ENCODE measurements at regions not wholly inside any gene's neighbourhood (a gene's known extent, or its start where the extent isn't known, plus 50 kb on each side); places are given as distances from the start of the nearest gene placed in this dataset.

DNA sequence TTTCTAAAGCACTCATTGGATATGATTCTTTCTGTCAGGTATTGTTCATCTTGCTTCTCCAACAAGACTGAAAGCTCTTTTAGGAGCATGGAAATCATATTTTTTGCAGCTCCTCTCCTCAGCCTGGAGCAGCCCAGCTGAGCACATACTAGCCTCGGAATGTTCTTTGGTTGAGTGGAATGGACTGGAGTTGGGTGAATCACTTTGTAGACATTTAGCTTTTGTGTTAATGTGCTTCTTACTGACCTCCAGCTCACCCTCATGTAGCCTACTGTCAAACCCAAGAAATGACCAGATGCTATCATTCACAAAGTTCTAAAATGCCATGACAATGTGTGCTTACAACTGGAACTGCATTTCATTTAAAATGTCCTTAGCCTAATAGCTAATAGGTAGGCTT is 161.1 kb downstream of the NUAK1 start:
- no peak for DNase-seq

DNA sequence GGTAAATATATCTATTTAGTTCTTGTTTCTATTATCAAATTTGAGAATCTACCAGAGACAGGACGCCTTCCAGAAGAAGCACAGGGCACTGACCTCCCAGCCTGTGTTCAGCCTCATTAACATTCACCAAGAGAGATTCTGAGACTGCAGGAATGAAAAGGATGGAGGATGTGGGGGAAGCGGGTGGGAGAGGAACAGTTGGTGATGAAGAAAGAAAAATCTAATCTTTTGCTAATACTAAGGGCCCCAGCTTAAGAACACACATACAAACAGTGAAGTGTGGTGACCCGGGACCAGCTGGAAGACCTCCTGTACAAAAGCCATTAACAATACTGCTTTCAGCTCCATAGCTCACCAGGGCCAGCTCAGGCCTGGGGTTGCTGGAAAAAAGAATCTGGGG is 160.5 kb downstream of the NUAK1 start:
- no peak for DNase-seq

DNA sequence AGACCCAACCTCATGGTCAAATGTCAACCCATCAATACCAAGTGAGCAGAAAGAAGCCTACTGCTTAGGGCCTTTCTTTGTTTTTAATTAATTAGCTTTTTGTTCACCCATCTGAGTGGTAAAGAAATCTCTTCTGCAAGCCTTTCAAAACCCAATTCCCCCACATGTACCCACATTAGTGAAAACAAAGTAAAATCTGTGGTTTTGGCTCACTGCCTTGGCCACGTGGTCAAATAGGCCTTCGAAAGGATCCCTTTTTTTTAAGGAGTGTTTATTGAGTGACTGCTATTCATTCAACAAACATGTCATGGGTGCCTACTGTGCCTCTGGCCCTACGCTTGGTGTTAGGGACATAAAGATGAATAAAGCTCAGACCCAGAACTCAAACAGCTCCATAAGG is 160.1 kb downstream of the NUAK1 start:
- DNase-seq, result no peak

DNA sequence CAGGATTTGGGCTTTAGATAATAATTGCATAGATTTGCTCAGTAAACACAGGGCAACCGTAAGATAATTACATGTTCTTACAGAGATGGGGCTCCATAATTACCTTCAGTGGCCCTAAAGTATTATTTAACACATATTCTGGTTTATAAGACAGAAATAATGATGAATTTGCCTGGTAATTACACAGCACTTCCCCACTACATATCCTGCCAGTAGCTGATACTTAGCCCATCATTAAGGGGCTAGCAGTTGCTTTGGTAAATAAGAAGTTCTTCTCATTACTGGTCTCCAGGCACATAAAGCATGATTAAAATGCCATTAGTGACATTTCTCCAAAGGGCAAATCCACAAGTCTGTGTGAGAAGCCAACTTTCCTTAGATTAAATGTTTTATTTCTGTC is 158.7 kb downstream of the NUAK1 start:
- DNase-seq, result no peak

DNA sequence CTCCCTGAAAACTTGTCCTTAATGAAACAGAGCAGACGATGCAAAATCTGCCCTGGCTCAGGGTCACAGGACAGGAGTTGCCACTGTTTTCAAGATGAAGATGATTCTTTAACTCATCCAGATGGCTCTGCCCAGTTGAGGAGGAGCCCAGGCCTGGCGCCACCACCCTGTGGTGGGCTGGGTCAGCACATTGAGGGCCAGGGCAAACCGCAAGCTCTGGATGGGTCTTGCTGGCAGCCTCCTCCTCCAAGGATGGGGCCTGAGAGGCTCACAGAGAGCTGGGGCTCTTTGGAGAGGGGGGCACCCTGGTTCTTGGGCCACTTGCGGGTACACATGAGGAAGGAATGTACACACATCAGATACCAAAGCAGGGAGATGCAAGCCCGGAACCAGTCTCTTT is 158.2 kb downstream of the NUAK1 start:
- DNase-seq, result no peak

DNA sequence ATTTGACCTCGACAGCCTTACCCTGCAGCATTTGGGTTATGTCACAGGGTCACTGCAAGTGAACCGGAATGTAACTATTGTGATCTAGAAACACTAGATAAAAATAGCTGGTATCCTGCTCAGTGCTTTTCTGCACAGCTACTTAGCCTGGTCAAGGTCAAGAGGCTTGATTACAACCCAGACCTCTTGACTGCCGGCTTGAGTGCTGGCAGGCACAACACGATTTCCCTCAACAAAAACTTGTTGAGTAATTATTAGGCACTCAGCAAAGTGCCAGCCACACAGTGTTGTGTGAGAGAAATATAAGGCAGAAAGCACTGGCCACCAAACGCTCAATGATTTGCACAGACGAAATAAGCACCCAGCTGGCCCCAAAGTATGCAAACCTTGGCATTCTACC is 156.7 kb downstream of the NUAK1 start:
- DNase-seq, result no peak

DNA sequence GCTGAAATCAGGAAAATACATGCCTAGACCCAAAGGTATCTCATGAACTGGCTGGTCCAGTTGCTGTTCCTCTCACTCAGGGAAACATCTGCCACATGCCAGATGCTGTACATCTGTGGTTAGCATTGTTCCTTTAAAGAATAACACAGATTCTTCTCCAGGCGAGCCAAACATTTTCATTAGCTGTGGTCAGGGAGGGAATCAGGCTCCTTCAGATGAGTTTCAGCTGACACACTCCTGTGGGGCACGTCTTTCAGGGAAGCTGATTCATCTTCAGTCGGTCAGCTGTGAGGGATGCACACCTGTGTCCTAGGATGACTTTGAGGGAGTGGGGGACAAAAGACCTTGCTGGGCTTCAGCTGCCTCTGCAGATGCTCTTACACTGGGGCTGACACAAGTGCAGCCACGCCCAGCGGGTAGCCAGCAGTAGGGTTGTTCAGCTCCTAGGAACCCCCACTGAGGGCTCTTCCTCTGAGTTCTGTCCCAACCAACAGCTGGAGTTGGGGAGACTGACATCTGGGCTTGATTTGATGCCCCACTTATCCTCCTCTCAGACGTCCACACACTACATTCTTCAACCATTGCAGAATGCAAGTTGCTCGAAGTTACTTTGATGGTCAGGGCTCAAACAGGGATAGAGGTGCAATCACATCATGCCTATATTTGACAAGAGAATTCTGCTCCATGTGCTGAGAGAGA is 155.0 kb downstream of the NUAK1 start:
- DNase-seq, result no peak

DNA sequence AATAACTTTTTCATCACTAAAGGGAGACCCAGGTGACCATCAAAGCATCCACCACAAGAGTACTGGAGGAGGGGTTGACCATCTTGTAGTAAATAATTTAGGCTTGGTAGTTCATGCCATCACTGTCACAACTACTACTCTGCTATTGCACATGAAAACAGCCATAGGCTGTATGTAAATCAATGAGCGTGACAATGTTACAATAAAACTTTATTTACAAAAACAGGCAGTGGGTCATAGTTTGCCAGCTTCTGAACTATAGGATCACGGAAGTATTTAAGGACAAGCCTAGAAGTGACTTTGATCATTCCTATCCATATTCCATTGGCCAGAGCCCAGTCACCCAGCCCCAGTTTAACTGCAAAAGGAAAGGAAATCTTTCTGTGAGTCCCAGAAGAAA is 153.4 kb downstream of the NUAK1 start:
- DNase-seq, result no peak

DNA sequence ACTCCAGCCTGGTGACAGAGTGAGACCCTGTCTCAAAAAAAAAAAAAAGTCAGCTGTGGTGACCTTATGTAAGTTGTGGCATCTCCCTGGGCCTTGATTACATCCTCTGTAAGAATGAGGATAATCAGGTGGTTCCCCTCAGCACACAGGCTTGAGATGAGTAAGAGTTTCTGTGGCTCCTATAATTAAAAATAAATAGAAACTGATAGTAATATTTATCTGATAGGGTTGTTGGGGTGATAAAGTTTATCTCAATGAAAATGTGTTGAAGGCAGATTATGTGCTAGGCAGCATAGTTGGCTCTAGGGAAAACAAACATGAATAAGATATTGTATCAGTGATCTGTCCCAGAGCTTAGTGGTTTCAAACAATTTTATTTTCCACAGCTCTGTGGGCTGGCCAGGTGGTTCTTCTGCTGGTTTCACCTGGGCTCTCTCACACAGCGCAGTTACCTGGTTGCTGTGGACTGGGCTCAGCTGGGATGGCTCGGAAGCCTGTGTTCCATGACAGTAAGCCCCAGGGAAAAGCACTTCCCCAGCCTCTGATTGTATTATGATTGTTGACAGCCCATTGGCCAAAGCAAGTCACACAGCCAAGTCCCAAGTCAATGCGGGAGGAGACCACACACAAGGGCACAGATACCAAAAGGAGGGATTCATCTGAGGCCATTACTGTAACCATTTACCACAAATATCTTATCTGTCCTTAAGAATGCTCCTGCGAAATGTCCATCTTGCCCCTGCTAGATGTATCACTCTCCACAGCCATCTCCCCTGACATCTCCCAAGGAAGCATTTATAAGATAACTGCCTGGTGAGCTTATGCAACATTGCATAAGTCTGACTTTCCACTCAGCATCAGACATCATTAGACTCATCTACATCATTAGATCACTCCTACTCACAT is 151.7 kb downstream of the NUAK1 start:
- DNase-seq, result no peak

DNA sequence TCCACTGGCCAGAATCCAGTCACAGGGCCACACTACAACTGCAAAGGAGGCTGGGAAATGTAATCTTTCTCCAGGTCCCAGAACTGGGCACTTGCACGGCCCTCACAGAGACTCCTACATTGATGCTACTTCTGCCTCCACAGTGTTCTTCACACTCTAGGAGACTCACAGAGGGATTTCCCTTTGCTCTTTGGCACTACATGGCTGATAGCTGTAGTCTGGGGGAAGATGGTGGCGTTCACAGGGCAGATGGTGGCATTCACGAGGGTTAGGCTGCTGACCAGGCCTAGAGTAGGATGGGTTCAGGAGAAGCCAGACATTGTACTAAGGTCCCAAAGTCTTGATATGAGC is 151.1 kb downstream of the NUAK1 start:
- no peak for DNase-seq

DNA sequence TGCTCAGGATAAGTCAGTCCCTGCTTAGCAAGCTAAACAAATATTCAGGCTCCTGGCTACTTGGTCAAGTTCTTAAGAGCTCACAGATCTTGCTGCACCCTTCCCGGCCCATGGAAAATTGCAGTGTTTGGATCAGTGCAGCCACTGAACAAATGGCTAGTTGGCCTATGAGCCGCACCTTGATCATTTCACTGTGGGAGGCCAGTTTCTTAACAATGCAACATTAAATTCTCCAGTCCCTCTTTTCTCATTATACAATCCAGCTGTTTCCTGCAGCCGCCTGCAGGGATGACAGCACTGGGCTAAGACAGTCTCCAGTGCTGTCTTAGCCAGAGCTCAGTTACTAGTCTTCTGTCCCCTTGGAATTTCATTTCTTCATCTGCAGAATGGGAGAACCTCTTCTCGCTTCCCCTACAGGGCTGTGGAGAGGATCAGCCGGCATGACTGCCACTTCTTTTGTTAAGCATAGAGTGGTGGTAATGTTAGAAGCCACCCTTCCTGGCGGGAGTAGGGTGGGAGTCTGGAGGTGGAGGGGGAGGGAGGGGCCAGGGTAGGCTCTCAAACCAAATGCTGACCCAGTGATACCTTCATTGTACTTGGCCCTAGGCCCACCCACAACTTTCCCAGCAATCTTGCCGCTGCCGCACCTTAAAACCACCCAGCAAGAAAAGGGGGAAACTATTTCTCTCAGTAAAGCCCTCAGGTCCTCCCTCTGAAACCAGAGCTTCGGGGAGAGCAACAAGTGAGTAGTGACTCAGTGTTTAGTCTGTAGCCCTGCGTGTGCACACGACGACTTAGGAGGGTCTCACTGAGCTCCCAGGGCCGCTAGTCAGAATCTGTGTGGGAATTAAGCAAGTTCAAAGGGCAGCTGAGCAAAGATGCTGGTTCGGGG is 145.7 kb downstream of the NUAK1 start:
- DNase-seq, result no peak

DNA sequence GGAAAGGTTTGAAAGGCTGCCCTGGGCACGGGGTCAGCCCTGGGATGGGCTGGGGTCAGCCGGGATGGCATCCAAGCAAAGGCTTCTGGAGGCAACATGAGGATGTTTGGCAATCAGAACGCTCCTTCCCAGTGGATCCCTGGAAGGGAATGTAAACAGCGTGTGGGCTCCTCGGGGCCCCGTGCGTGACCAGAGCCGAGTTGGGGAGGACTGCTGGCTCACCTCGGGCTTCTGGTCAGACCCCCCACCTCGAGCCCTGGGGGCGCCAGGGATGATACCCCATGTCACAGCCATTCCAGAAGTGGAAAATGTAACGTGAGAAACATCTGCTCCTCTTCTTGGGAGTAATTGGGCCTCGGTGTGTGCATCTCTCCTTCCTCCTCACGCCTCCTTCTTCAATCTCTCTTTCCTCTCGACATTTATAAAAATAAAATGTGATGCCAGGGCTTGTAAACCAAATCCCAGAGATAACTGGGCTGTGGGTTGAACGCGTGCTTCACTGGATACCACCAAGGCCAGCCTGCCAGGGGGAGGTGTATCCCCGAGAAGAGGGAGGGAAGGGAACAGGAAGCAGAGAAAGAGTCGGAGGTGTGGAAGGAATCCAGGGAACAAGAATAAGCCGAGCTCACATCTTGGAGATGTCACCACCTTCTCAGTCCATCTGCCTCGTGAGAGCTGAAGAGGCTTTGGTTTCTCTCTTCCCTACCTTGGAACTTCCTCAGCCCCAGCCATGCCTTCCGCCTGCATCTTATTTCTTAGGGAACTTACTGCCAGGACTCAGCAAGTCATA is 144.8 kb downstream of the NUAK1 start:
- DNase-seq, result no peak

DNA sequence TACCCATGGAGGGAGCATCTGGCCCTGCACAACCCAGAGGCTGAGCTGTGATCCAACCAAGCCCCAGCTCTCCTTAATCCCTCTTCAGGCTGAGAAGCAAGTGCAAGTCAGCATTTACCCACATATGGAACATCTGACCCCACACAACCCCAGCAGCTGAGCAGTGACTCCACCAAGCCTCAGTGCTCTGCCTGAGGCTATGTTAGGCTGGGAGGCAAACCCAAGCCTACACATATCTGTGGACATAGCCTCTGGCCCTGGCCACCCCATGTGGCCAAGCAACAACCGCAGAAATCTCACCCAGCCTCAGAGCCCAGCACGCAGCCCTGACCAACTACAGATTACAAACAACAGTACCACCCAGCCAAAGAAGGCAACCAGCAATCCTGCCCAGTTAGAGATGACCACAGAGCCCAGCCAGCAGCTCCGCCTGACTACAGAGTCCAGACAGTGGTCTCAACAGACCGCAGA is 142.8 kb downstream of the NUAK1 start:
- no peak for DNase-seq

DNA sequence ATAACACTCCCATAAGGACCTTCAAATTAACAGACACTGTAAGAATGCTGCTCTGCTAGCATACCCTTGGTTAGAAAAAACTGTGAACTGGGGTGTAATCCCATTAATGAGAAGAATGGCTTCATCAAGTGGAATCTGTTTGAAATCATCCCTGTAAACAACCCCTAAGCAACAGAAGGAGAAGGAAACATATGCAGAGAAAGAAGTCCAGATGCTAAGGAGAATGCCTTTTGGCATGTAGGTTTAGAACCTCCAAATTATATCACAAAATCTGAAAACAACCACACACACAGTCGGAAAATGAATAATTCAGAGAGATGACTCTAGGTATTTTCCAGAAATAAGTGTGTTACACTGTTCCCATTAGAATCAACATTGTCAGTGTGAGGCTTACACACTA is 140.2 kb downstream of the NUAK1 start:
- no peak for DNase-seq

DNA sequence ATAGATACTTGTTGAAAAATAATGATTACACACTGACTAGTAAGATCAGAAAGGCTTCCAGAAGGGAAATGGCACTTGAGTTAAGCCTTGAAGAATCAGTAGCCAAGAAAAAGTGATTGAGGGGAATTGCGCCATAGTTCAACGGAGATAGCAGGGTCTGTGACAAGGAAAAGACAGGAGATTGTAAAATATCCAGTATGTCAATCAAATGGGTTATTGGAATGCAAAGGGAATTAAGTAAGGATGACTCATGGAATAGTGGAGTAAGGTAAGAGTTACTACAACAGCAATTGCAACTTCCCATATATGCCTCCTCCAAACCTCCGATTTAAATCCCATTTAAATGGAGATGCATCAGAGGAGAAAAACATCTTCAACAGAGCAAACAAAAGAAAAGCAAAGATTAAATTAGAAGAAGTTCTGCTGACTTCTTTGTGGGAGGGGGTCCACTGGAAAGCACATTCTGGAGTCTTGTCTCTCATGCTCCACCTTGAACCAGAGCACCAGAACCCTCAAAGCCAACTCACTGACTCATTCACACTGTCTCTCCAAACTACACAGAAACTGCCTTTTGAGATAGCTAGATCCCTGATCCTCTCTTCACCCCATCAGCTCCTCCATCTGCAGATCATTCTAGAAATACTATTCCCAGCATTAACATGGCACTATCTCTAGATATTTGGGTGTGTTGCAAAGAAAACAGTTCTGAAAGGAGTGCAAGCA is 138.2 kb downstream of the NUAK1 start:
- DNase-seq, result no peak

DNA sequence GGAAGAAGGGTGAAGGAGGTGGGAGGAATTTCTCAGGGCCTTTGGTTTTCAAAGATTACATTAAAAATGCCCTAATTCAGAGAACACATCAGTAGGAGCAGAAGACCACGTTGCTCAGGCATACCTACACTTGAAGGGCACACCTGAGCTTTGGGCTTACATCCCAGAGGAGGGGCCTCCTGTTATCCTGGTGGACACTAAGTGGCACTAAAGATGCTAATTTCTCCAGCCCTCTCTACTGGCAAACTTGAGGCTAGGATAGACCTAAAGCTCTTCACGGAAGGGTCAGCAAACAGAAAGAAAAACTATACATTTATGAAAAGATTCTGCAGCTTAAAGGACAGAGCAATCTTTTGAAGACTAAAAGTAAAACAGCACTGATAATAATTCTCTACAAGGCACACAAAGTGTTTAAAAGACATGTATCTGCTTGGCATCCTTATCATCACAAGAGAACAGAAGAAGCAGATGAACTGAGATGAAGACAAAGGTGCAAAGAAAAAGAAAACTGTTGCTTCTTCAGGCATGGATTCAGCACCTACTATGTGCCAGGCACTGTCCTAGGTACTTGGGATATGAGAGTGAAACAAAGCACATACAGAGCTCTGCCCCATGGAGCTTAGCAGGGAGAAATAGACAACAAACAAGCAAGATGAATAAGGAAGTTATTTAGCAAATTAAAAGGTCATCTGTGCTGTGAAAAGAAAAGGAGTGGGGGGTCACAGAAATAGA is 137.5 kb downstream of the NUAK1 start:
- no peak for DNase-seq

DNA sequence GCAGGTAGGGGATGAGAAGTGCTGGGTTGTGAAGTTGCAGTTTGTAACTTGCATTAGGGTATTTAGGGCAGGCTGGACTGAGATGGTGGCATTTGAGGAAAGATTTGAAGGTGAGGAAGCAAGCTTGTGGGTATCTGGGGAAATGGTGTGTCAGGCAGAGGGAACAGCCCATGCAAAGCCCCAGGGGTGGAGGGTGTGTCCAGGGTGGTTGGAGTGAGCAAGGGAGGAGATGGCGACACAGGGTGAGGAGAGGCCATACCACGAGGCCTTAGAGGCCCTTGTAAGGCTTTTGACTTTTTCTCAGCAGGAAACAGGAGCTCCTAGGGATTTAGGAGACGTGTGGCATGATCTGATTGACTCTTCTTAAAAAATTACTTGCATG is 136.9 kb downstream of the NUAK1 start:
- no peak for DNase-seq

DNA sequence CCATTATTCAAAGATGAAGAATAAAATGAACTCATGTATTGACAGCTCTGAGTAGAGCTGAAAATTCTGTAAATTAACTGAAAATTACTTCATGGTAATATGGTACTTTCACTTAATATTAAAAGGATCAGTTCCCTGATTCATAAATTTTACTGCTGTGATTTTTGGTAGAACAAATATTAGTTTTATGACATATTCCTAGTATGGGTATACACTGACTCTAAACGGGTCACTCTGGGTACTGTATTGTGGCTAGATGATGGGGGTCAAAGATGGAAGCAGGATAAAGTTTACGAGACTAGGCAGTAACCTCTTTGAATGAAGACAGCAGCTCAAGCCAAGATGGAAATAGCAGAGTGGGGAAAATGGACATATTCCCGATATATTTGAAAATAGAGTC is 135.5 kb downstream of the NUAK1 start:
- no peak for DNase-seq

DNA sequence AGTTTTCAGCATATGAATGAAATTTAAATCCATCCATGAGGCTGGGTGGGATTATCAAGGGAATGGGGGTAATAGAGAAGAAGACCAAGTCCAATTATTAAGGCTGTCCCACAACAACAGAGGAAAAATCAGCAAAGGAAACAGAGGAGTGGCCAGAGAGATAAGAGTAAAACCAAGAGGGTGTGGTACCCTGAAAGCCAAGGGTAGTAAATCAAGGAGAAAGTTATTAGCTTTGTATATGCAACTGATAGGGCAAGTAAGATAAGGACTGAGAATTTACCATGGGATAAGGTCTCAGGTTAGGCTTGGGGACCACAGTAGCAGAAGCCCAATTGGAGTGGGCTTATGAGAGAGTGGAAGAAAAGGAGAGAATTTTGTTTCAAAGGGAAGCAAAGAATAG is 134.5 kb downstream of the NUAK1 start:
- no peak for DNase-seq

DNA sequence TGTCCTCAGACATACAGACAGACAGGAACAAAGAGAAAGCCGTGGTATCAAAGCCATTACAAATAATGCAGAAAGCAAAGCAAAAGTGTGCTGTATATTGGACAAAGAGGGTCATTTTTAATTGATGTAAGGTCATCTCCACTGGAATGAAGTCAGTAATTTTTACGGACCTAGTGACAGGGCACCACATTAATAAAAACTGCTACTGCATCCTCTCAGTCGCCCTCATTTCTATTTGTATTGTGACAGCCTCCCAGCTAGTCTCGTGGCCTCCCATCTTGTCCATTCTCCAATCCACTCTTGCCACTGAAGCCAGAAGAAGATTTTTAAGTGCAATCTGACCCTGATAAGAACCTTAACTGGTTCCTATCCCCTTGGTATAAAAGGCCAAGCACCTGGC is 132.4 kb downstream of the NUAK1 start:
- no peak for DNase-seq

DNA sequence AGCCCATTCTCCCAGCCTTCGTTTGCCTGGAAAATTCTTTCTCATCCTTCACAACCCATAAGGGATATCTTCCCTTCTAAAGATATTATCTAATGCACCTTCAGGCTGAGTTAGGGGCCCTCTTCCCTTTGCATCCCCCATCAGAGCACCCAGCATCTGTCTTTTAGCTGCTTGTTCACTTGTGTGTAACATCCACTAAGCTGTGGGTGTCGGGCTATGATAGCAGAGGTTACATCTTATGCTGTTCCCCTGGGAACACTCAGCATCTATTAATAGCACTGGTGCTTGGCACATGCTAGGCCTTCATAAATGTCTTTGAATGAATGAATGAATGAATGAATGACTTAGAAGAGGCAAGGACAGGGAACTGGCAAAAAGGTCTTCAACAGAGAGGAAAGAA is 131.8 kb downstream of the NUAK1 start:
- DNase-seq, result no peak

All from CD4-positive, alpha-beta T cell treated with Interleukin-12 subunit alpha and Interleukin-12 subunit beta, for 1 hour (primary cell).